GM23338 (cell line): ENCODE measurements at regions not wholly inside any gene's neighbourhood (a gene's known extent, or its start where the extent isn't known, plus 50 kb on each side); places are given as distances from the start of the nearest gene placed in this dataset.

Source experiments
- ATAC-seq: fragments of 200-7000 bp; cut with Tn5 transposase; 3 replicates; pipeline ENCODE4 v1.9.1; 2020
- DNase-seq: peaks from one replicate; pipeline ENCODE4 v3.0.0-alpha.2; 2015; ENCODE audit warnings: low spot score
- H2AFZ ChIP-seq: fragments of 200-600 bp; sonication (generic); 2 replicates; pipeline ENCODE4 v1.8.0; 2016; ENCODE audit warnings: antibody characterized with exemption, mild to moderate bottlenecking, moderate library complexity
- H3F3A ChIP-seq: fragments of 200-600 bp; sonication (generic); replicated peaks from 2 replicates; pipeline ENCODE4 v1.8.0; 2017; ENCODE audit warnings: antibody characterized with exemption, mixed run types, low read depth
- H3K27ac ChIP-seq: fragments of 200-600 bp; sonication (generic); 2 replicates; pipeline ENCODE4 v1.6.1; 2016; ENCODE audit warnings: low read depth
- H3K27me3 ChIP-seq: fragments of 200-600 bp; sonication (generic); 2 replicates; pipeline ENCODE4 v1.8.0; 2016; ENCODE audit warnings: mild to moderate bottlenecking, mixed run types, moderate library complexity; ENCODE audit not compliant: insufficient read depth
- H3K36me3 ChIP-seq: fragments of 200-600 bp; sonication (generic); 2 replicates; pipeline ENCODE4 v1.8.0; 2016; ENCODE audit warnings: mild to moderate bottlenecking; ENCODE audit not compliant: insufficient read depth
- H3K4me1 ChIP-seq: fragments of 200-600 bp; sonication (generic); 2 replicates; pipeline ENCODE4 v1.8.0; 2016; ENCODE audit warnings: mild to moderate bottlenecking, moderate library complexity; ENCODE audit not compliant: insufficient read depth
- H3K4me2 ChIP-seq: fragments of 200-600 bp; sonication (generic); 2 replicates; pipeline ENCODE4 v1.7.1; 2017; ENCODE audit warnings: mixed run types
- H3K4me3 ChIP-seq: fragments of 200-600 bp; sonication (generic); 2 replicates; pipeline ENCODE4 v1.6.1; 2016; ENCODE audit warnings: mixed run types
- H3K79me2 ChIP-seq: fragments of 200-600 bp; sonication (generic); replicated peaks from 2 replicates; pipeline ENCODE4 v1.8.0; 2017; ENCODE audit warnings: mild to moderate bottlenecking; ENCODE audit not compliant: insufficient read depth
- H3K9me2 ChIP-seq: fragments of 200-600 bp; sonication (generic); 2 replicates; pipeline ENCODE4 v1.8.0; 2017; ENCODE audit not compliant: insufficient read depth
- H4K20me1 ChIP-seq: fragments of 200-600 bp; sonication (generic); replicated peaks from 2 replicates; pipeline ENCODE4 v1.8.0; 2017; ENCODE audit warnings: mild to moderate bottlenecking; ENCODE audit not compliant: insufficient read depth
- H3K27ac Mint-ChIP-seq: 2 replicates; pipeline ENCODE4 v1.8.0; 2020; ENCODE audit warnings: inconsistent platforms, mild to moderate bottlenecking, moderate library complexity, mixed read lengths
- H3K27me3 Mint-ChIP-seq: 3 replicates; pipeline ENCODE4 v1.8.0; 2022; ENCODE audit warnings: low read depth, mild to moderate bottlenecking, moderate library complexity, mixed read lengths, inconsistent platforms; ENCODE audit not compliant: insufficient read depth, poor library complexity
- H3K36me3 Mint-ChIP-seq: 3 replicates; pipeline ENCODE4 v1.8.0; 2021; ENCODE audit warnings: low read depth, mild to moderate bottlenecking, inconsistent platforms, moderate library complexity, mixed read lengths
- H3K4me1 Mint-ChIP-seq: 3 replicates; pipeline ENCODE4 v1.8.0; 2020; ENCODE audit warnings: mild to moderate bottlenecking, inconsistent platforms, mixed read lengths
- H3K4me3 Mint-ChIP-seq: 3 replicates; pipeline ENCODE4 v1.8.0; 2021; ENCODE audit warnings: moderate library complexity, mild to moderate bottlenecking, inconsistent platforms, mixed read lengths
- H3K9me3 Mint-ChIP-seq: 3 replicates; pipeline ENCODE4 v1.8.0; 2020; ENCODE audit warnings: moderate library complexity, mild to moderate bottlenecking, inconsistent platforms, mixed read lengths
- CREB1 ChIP-seq: fragments of 250-450 bp; sonication (Bioruptor Pico); IDR thresholded peaks from 2 replicates; pipeline ENCODE4 v1.5.0; 2020; ENCODE audit warnings: low read depth, mild to moderate bottlenecking, moderate library complexity
- ETS1 ChIP-seq: IDR thresholded peaks from 2 replicates; pipeline ENCODE4 v1.6.1; 2016; ENCODE audit warnings: antibody characterized with exemption
- EZH2 ChIP-seq: fragments of 200-600 bp; sonication (generic); IDR thresholded peaks from one replicate; pipeline ENCODE4 v1.8.0; 2017; ENCODE audit warnings: antibody characterized with exemption, mild to moderate bottlenecking, low read depth; ENCODE audit not compliant: unreplicated experiment
- EZH2phosphoT487 ChIP-seq: fragments of 200-600 bp; sonication (generic); IDR thresholded peaks from one replicate; pipeline ENCODE4 v1.8.1; 2018; ENCODE audit warnings: antibody characterized with exemption; ENCODE audit not compliant: unreplicated experiment
- JUNB ChIP-seq: IDR thresholded peaks from one replicate; pipeline ENCODE4 v1.6.1; 2016; ENCODE audit warnings: antibody characterized with exemption; ENCODE audit not compliant: unreplicated experiment
- NANOG ChIP-seq: IDR thresholded peaks from 2 replicates; pipeline ENCODE4 v1.6.1; 2016; ENCODE audit warnings: antibody characterized with exemption, borderline replicate concordance
- POLR2AphosphoS5 ChIP-seq: IDR thresholded peaks from 2 replicates; pipeline ENCODE4 v1.6.1; 2016; ENCODE audit warnings: antibody characterized with exemption, low read depth
- REST ChIP-seq: IDR thresholded peaks from one replicate; pipeline ENCODE4 v1.6.1; 2018; ENCODE audit warnings: antibody characterized with exemption; ENCODE audit not compliant: unreplicated experiment
- ZNF331 ChIP-seq: fragments of 250-450 bp; sonication (Bioruptor Pico); IDR thresholded peaks from 2 replicates; pipeline ENCODE4 v1.5.0; 2020; ENCODE audit warnings: low read depth, mild to moderate bottlenecking, moderate library complexity
- ZNF462 ChIP-seq: fragments of 250-450 bp; sonication (Bioruptor Pico); IDR thresholded peaks from 2 replicates; pipeline ENCODE4 v1.5.0; 2020; ENCODE audit warnings: mild to moderate bottlenecking, moderate library complexity

DNA sequence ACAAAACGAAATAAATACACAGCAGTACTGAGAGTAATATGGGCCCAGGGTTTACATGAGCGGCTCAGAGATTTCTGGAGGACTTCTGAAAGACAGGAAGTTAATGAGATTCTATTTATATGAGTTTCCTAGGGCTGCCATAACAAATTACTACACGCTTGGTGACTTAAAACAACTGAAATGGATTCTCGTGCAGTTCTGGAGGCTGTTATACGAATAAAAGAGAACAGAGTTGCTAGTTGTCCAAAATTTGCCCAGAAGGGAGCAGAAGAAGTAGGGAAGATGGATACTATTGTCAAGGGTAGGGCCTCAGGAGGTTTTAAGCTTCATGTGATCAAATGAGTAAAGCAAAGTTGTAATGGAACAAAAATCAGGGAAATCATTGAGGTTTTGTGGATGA lies 173.1 kb upstream of the LYSMD4 start (continued):
- TF ChIP-seq ZNF331 (CRISPR knock-in tag) (no peak), EZH2 (no peak), POLR2AphosphoS5 (no peak), NANOG (no peak)

DNA sequence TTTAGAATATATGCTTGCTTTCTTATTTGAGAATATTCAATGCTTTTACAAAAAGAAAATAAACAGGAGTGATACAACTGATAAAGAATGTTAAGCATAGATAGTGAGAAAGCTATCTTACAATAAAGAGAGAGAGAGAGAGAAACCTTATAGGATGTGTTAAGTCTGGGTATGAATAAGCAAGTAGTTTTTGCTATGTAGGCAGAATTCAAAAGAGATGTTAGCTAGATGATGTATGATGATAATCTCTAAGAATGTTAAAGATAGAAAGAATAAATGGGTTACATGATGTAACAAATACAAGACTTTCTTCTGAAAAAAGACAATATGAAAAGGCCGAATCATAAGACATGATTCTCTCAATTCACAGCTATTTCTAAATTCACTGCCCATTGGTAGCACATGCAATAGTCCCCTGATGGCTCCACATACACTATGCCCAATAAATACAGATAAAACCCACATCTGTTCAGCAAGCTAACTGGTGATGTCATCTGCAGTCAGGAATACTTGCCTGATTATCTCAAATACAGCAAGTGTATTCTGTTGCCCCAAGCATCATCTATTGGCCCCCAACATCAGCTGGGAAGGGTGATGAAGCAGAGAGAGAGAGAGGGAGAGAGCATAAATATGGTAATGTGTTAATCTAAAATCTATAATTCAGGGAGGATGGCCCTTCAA lies 169.2 kb upstream of the LYSMD4 start:
- H3K27ac Mint-ChIP-seq: no peak overlapping the region
- no peak overlapping the region for H3K4me3 Mint-ChIP-seq
- ATAC-seq (no peak), DNase-seq (no peak)
- Histone ChIP-seq H3K27ac (no peak overlapping the region), H2AFZ (no peak overlapping the region), H3K27me3 (no peaks in the 10 kb centered on the region), H3F3A (no peaks in the 10 kb centered on the region), H3K79me2 (no peaks in the 10 kb centered on the region), H3K9me2 (peaks cover 4% of the 10 kb centered on the region; the same call in 1 of the 2 replicates), H3K36me3 (no peaks in the 10 kb centered on the region), H4K20me1 (no peaks in the 10 kb centered on the region), H3K4me3 (no peak overlapping the region), H3K4me2 (no peak overlapping the region), H3K4me1 (no peaks in the 10 kb centered on the region)
- H3K4me1 Mint-ChIP-seq: no peaks in the 10 kb centered on the region
- H3K9me3 Mint-ChIP-seq: no peaks in the 10 kb centered on the region
- no peak for TF ChIP-seq POLR2AphosphoS5
- TF ChIP-seq CREB1 (CRISPR knock-in tag): no peak
- TF ChIP-seq JUNB: no peak
- no peak for TF ChIP-seq ZNF331 (CRISPR knock-in tag)
- TF ChIP-seq ETS1: no peak
- TF ChIP-seq NANOG: no peak
- no peak for TF ChIP-seq EZH2phosphoT487
- no peak for TF ChIP-seq EZH2
- no peak for TF ChIP-seq ZNF462
- TF ChIP-seq REST: no peak
- no peaks in the 10 kb centered on the region; the same call in 2 of the 3 replicates for H3K36me3 Mint-ChIP-seq
- H3K27me3 Mint-ChIP-seq: no peaks in the 10 kb centered on the region
